Prostate gland (tissue), 2 donors: ENCODE measurements at regions not wholly inside any gene's neighbourhood (a gene's known extent, or its start where the extent isn't known, plus 50 kb on each side); places are given as distances from the start of the nearest gene placed in this dataset.

Experiments
- CTCF ChIP-seq, 4 experiments: fragments of 200-600 bp in 2 of 4; fragments of 450-650 bp in 2 of 4; sonication (generic) in 2 of 4; IDR thresholded peaks; 1 replicate in 3 of 4; 2 replicates in 1 of 4; pipeline ENCODE4 v1.5.1; 2016 to 2019; ENCODE audit warnings: antibody characterized with exemption in 4 of 4, mild to moderate bottlenecking in 2 of 4, moderate library complexity in 2 of 4
- POLR2A ChIP-seq: fragments of 450-650 bp; IDR thresholded peaks from one replicate; pipeline ENCODE4 v1.6.1; 2016; ENCODE audit warnings: antibody characterized with exemption, mild to moderate bottlenecking
- POLR2AphosphoS5 ChIP-seq: sonication (generic); formaldehyde crosslinking; IDR thresholded peaks from one replicate; pipeline ENCODE4 v1.6.1; 2017; ENCODE audit warnings: antibody characterized with exemption

- no peak for TF ChIP-seq POLR2A
- no peak for TF ChIP-seq CTCF (IDR thresholded peaks at IDR 0.05)
- TF ChIP-seq POLR2AphosphoS5 = no peak
Measured at GRCh38 chr4:177759729-177760128, 317.5 kb upstream of the AGA start.
